GM19455 (cell line): ENCODE measurements at regions not wholly inside any gene's neighbourhood (a gene's known extent, or its start where the extent isn't known, plus 50 kb on each side); places are given as distances from the start of the nearest gene placed in this dataset.
"Not testable (repeated sequence)": the region's sequence is repeated elsewhere in the genome, so short reads cannot be mapped to it uniquely, and the experiment has no call there.

Source experiments
- ATAC-seq: cut with Tn5 transposase; IDR thresholded peaks from one replicate; pipeline ENCODE4 v1.9.1; 2021; ENCODE audit not compliant: unreplicated experiment

GRCh38 chr7:152543799-152544198 is 108.0 kb upstream of the KMT2C start:
- no peak for ATAC-seq

GRCh38 chr7:152541892-152542291 is 106.1 kb upstream of the KMT2C start:
- no peak for ATAC-seq

- ATAC-seq, result not testable (repeated sequence)
Measured at GRCh38 chr7:152539190-152539495, 103.3 kb upstream of the KMT2C start.

GRCh38 chr7:152538346-152539189 is 102.8 kb upstream of the KMT2C start:
- not testable (repeated sequence) for ATAC-seq

- ATAC-seq, result no peak
Measured at GRCh38 chr7:152537639-152538038, 101.8 kb upstream of the KMT2C start.

- ATAC-seq, result no peak
Measured at GRCh38 chr7:152528612-152529011, 92.8 kb upstream of the KMT2C start.

GRCh38 chr7:152527610-152528032 is 91.8 kb upstream of the KMT2C start:
- no peak for ATAC-seq

- no peak for ATAC-seq
Measured at GRCh38 chr7:152523916-152524315, 88.1 kb upstream of the KMT2C start.

- ATAC-seq, result no peak
Measured at GRCh38 chr7:152522571-152523067, 86.8 kb upstream of the KMT2C start.

GRCh38 chr7:152521420-152522337 is 85.9 kb upstream of the KMT2C start:
- ATAC-seq, result no peak

- no peak for ATAC-seq
Measured at GRCh38 chr7:152520861-152521302, 85.1 kb upstream of the KMT2C start.

- ATAC-seq, result no peak
Measured at GRCh38 chr7:152519290-152519689, 83.5 kb upstream of the KMT2C start.

GRCh38 chr7:152516216-152516615 is 80.4 kb upstream of the KMT2C start:
- no peak for ATAC-seq

- not testable (repeated sequence) for ATAC-seq
Measured at GRCh38 chr7:152515266-152515950, 79.6 kb upstream of the KMT2C start.

- no peak for ATAC-seq
Measured at GRCh38 chr7:152514771-152515105, 78.9 kb upstream of the KMT2C start.

- ATAC-seq, result no peak
Measured at GRCh38 chr7:152513861-152514770, 78.3 kb upstream of the KMT2C start.

GRCh38 chr7:152512706-152513105 is 76.9 kb upstream of the KMT2C start:
- no peak for ATAC-seq

- no peak for ATAC-seq
Measured at GRCh38 chr7:152511736-152512135, 75.9 kb upstream of the KMT2C start.

- ATAC-seq, result no peak
Measured at GRCh38 chr7:152508701-152509100, 72.9 kb upstream of the KMT2C start.

- ATAC-seq, result no peak
Measured at GRCh38 chr7:152505606-152506005, 69.8 kb upstream of the KMT2C start.
